ENCODE measurements at regions not wholly inside any gene's neighbourhood (a gene's known extent, or its start where the extent isn't known, plus 50 kb on each side); places are given as distances from the start of the nearest gene placed in this dataset.

- Histone ChIP-seq H3K9me3 (ENCODE audit: low read depth) (no peaks in the 10 kb centered on the region), H3K4me3 (no peak overlapping the region), H3K79me2 (no peaks in the 10 kb centered on the region), H3K27ac (no peak overlapping the region), H3K4me2 (no peak overlapping the region), H3K27me3 (no peaks in the 10 kb centered on the region), H3K36me3 (replicated peaks; ENCODE audit: insufficient read depth, low read depth) (no peaks in the 10 kb centered on the region), H3K4me1 (ENCODE audit: insufficient read depth) (no peaks in the 10 kb centered on the region), H4K20me1 (ENCODE audit: insufficient read depth, poor library complexity, severe bottlenecking) (no peaks in the 10 kb centered on the region), H2AFZ (no peak overlapping the region), H3K9me2 (replicated peaks; ENCODE audit: insufficient read depth) (no peaks in the 10 kb centered on the region)
- no peak for DNase-seq (ENCODE audit: low spot score)
- TF ChIP-seq EZH2phosphoT487 (IDR thresholded peaks at IDR 0.05; ENCODE audit: low read depth, severe bottlenecking, unreplicated experiment) (no peak), CTCF (IDR thresholded peaks at IDR 0.05; ENCODE audit: poor library complexity) (no peak), EZH2 (IDR thresholded peaks at IDR 0.05; ENCODE audit: borderline replicate concordance) (no peak)
- 95% methylated on average over 2 of the region's 2 CpGs for WGBS (ENCODE audit: low lambda C conversion rate, missing lambda C conversion rate)
Observed at GRCh38 chr2:47990503-47990902, 84.2 kb upstream of the FBXO11 start.

GRCh38 chr2:47992671-47993070, 86.4 kb upstream of the FBXO11 start:
- TF ChIP-seq CTCF (IDR thresholded peaks at IDR 0.05; ENCODE audit: poor library complexity) (no peak), EZH2 (IDR thresholded peaks at IDR 0.05; ENCODE audit: borderline replicate concordance) (no peak), EZH2phosphoT487 (IDR thresholded peaks at IDR 0.05; ENCODE audit: low read depth, severe bottlenecking, unreplicated experiment) (no peak)
- H3K27me3 ChIP-seq: no peaks in the 10 kb centered on the region

GRCh38 chr2:47996808-47997207, 90.5 kb upstream of the FBXO11 start:
- no peak overlapping the region for H2AFZ ChIP-seq
- 92% methylated on average over 4 of the region's 4 CpGs for WGBS (ENCODE audit: low lambda C conversion rate, missing lambda C conversion rate)
- TF ChIP-seq CTCF (IDR thresholded peaks at IDR 0.05; ENCODE audit: poor library complexity): no peak
- no peak for TF ChIP-seq EZH2phosphoT487 (IDR thresholded peaks at IDR 0.05; ENCODE audit: low read depth, severe bottlenecking, unreplicated experiment)
- no peak for TF ChIP-seq EZH2 (IDR thresholded peaks at IDR 0.05; ENCODE audit: borderline replicate concordance)

More at GRCh38 chr2:47992671-47993070, 86.4 kb upstream of the FBXO11 start:
- Histone ChIP-seq H3K9me3 (ENCODE audit: low read depth) (no peaks in the 10 kb centered on the region), H4K20me1 (ENCODE audit: insufficient read depth, poor library complexity, severe bottlenecking) (no peaks in the 10 kb centered on the region), H3K36me3 (replicated peaks; ENCODE audit: insufficient read depth, low read depth) (no peaks in the 10 kb centered on the region), H3K4me2 (no peak overlapping the region), H2AFZ (no peak overlapping the region), H3K79me2 (no peaks in the 10 kb centered on the region), H3K27ac (no peak overlapping the region), H3K4me3 (no peak overlapping the region), H3K9me2 (replicated peaks; ENCODE audit: insufficient read depth) (no peaks in the 10 kb centered on the region), H3K4me1 (ENCODE audit: insufficient read depth) (no peaks in the 10 kb centered on the region)
- DNase-seq (ENCODE audit: low spot score): no peak

GRCh38 chr2:47999512-47999911, 93.2 kb upstream of the FBXO11 start:
- no peak overlapping the region for H3K27ac ChIP-seq
- H4K20me1 ChIP-seq (ENCODE audit: insufficient read depth, poor library complexity, severe bottlenecking): no peaks in the 10 kb centered on the region
- H3K4me3 ChIP-seq: no peak overlapping the region
- H2AFZ ChIP-seq: no peak overlapping the region
- TF ChIP-seq EZH2 (IDR thresholded peaks at IDR 0.05; ENCODE audit: borderline replicate concordance) (no peak), CTCF (IDR thresholded peaks at IDR 0.05; ENCODE audit: poor library complexity) (no peak), EZH2phosphoT487 (IDR thresholded peaks at IDR 0.05; ENCODE audit: low read depth, severe bottlenecking, unreplicated experiment) (no peak)
- no peaks in the 10 kb centered on the region for H3K4me1 ChIP-seq (ENCODE audit: insufficient read depth)
- H3K4me2 ChIP-seq: no peak overlapping the region
- H3K79me2 ChIP-seq: no peaks in the 10 kb centered on the region
- no peaks in the 10 kb centered on the region for H3K9me2 ChIP-seq (replicated peaks; ENCODE audit: insufficient read depth)
- no peak for DNase-seq (ENCODE audit: low spot score)
- no peaks in the 10 kb centered on the region for H3K9me3 ChIP-seq (ENCODE audit: low read depth)
- no peaks in the 10 kb centered on the region for H3K27me3 ChIP-seq
- 90% methylated on average over 1 of the region's 1 CpG for WGBS (ENCODE audit: low lambda C conversion rate, missing lambda C conversion rate)
- H3K36me3 ChIP-seq (replicated peaks; ENCODE audit: insufficient read depth, low read depth): no peaks in the 10 kb centered on the region

More at GRCh38 chr2:47996808-47997207, 90.5 kb upstream of the FBXO11 start:
- Histone ChIP-seq H3K36me3 (replicated peaks; ENCODE audit: insufficient read depth, low read depth) (no peaks in the 10 kb centered on the region), H3K4me2 (no peak overlapping the region), H4K20me1 (ENCODE audit: insufficient read depth, poor library complexity, severe bottlenecking) (no peaks in the 10 kb centered on the region), H3K27ac (no peak overlapping the region), H3K4me1 (ENCODE audit: insufficient read depth) (no peaks in the 10 kb centered on the region), H3K9me2 (replicated peaks; ENCODE audit: insufficient read depth) (no peaks in the 10 kb centered on the region), H3K9me3 (ENCODE audit: low read depth) (no peaks in the 10 kb centered on the region), H3K79me2 (no peaks in the 10 kb centered on the region), H3K4me3 (no peak overlapping the region), H3K27me3 (no peaks in the 10 kb centered on the region)
- DNase-seq (ENCODE audit: low spot score): no peak

All from hepatocyte (in vitro differentiated cells).